PC-9 (cell line): ENCODE measurements at regions not wholly inside any gene's neighbourhood (a gene's known extent, or its start where the extent isn't known, plus 50 kb on each side); places are given as distances from the start of the nearest gene placed in this dataset.
"Not testable (repeated sequence)": the region's sequence is repeated elsewhere in the genome, so short reads cannot be mapped to it uniquely, and the experiment has no call there.

Experiments used
- CTCF ChIP-seq: fragments of 200-600 bp; sonication (generic); conservative IDR thresholded peaks from 2 replicates; pipeline ENCODE4 v1.6.1; 2017; ENCODE audit warnings: mixed run types, antibody characterized with exemption, mild to moderate bottlenecking, moderate library complexity
- EZH2 ChIP-seq: fragments of 200-600 bp; sonication (generic); IDR thresholded peaks from 2 replicates; pipeline ENCODE4 v1.8.0; 2017; ENCODE audit warnings: antibody characterized with exemption, low read depth

GRCh38 chr3:91349072-91349471 is 2241.7 kb downstream of the EPHA3 start:
- TF ChIP-seq CTCF, EZH2: not testable (repeated sequence)
